SK-N-SH (cell line): ENCODE measurements at regions not wholly inside any gene's neighbourhood (a gene's known extent, or its start where the extent isn't known, plus 50 kb on each side); places are given as distances from the start of the nearest gene placed in this dataset.

Experiments
- CTCF ChIA-PET: fragments of 300-600, 350-600 bp; formaldehyde crosslinking; extraction: SDS; loops from one replicate; lab custom pipeline; 2021; lab: Yijun Ruan, JAX
- POLR2A ChIA-PET: fragments of 350-600 bp; sonication (Branson Sonifier 250); formaldehyde crosslinking; extraction: SDS; loops from one replicate; lab custom pipeline; 2020; ENCODE audit warnings: antibody characterized with exemption, inconsistent platforms; lab: Yijun Ruan, JAX
- DNase-seq: peaks from one replicate; pipeline ENCODE4 v3.0.0; 2012
- H2AFZ ChIP-seq: fragments of 200-600 bp; sonication (generic); 2 replicates; pipeline ENCODE4 v1.8.1; 2016; ENCODE audit warnings: antibody characterized with exemption, mild to moderate bottlenecking, low read depth
- H3F3A ChIP-seq: fragments of 200-600 bp; sonication (generic); replicated peaks from 2 replicates; pipeline ENCODE3; 2016; ENCODE audit warnings: antibody characterized with exemption, mild to moderate bottlenecking; ENCODE audit not compliant: insufficient read depth
- H3K27ac ChIP-seq, 2 experiments: fragments of 200-500 bp in 1 of 2; fragments of 200-600 bp in 1 of 2; sonication (Bioruptor generic) in 1 of 2; sonication (generic), shearing (Covaris generic) in 1 of 2; 2 replicates each; pipeline versions ENCODE4 v1.5.1 to v1.6.1; 2014 to 2016; ENCODE audit warnings: low read depth in 2 of 2, inconsistent platforms in 1 of 2, low read length in 1 of 2, mild to moderate bottlenecking in 1 of 2, mixed read lengths in 1 of 2
- H3K27me3 ChIP-seq: fragments of 200-600 bp; sonication (generic), shearing (Covaris generic); 2 replicates; pipeline ENCODE4 v1.6.1; 2016; ENCODE audit warnings: mixed run types; ENCODE audit not compliant: insufficient read depth
- H3K36me3 ChIP-seq, 2 experiments: fragments of 200-500 bp in 1 of 2; fragments of 200-600 bp in 1 of 2; sonication (Bioruptor generic) in 1 of 2; sonication (generic) in 1 of 2; replicated peaks in 1 of 2; 2 replicates each; pipeline versions ENCODE3 to v1.5.1; 2014 to 2016; ENCODE audit warnings: low read length in 1 of 2, mild to moderate bottlenecking in 1 of 2; ENCODE audit not compliant: insufficient read depth in 2 of 2, control insufficient read depth in 1 of 2
- H3K4me1 ChIP-seq, 2 experiments: fragments of 200-500 bp in 1 of 2; fragments of 200-600 bp in 1 of 2; sonication (Bioruptor generic) in 1 of 2; sonication (generic), shearing (Covaris generic) in 1 of 2; 2 replicates each; pipeline versions ENCODE4 v1.5.1 to v1.6.1; 2014 to 2016; ENCODE audit warnings: low read depth in 1 of 2, low read length in 1 of 2, mixed run types in 1 of 2; ENCODE audit not compliant: insufficient read depth in 2 of 2, control insufficient read depth in 1 of 2
- H3K4me2 ChIP-seq: fragments of 200-600 bp; sonication (generic), shearing (Covaris generic); 2 replicates; pipeline ENCODE4 v1.6.1; 2017; ENCODE audit warnings: mixed run types
- H3K4me3 ChIP-seq, 2 experiments: fragments of 200-500 bp in 1 of 2; fragments of 200-600 bp in 1 of 2; sonication (Bioruptor generic) in 1 of 2; sonication (generic), shearing (Covaris generic) in 1 of 2; 2 replicates each; pipeline versions ENCODE4 v1.5.1 to v1.8.1; 2014 to 2016; ENCODE audit warnings: low read depth in 2 of 2, inconsistent platforms in 1 of 2, low read length in 1 of 2, mild to moderate bottlenecking in 1 of 2, mixed read lengths in 1 of 2, moderate library complexity in 1 of 2
- H3K79me2 ChIP-seq: fragments of 200-600 bp; sonication (generic); 2 replicates; pipeline ENCODE4 v1.8.1; 2017; ENCODE audit warnings: mild to moderate bottlenecking; ENCODE audit not compliant: insufficient read depth
- H3K9ac ChIP-seq: fragments of 200-600 bp; sonication (generic); 2 replicates; pipeline ENCODE4 v1.6.1; 2017; ENCODE audit warnings: mixed run types
- H3K9me2 ChIP-seq: fragments of 200-600 bp; sonication (generic); 2 replicates; pipeline ENCODE4 v1.6.1; 2017; ENCODE audit warnings: mixed run types
- H3K9me3 ChIP-seq: fragments of 200-600 bp; sonication (generic); 2 replicates; pipeline ENCODE4 v1.6.1; 2017; ENCODE audit warnings: mixed run types, mild to moderate bottlenecking, moderate library complexity
- H4K20me1 ChIP-seq: fragments of 200-600 bp; sonication (generic); 2 replicates; pipeline ENCODE4 v1.6.1; 2017; ENCODE audit warnings: mild to moderate bottlenecking, mixed run types; ENCODE audit not compliant: insufficient read depth
- CHD2 ChIP-seq: fragments of 150-350 bp; IDR thresholded peaks from 2 replicates; pipeline ENCODE4 v1.6.1; 2018; ENCODE audit warnings: low read length; ENCODE audit not compliant: partially characterized antibody
- EP300 ChIP-seq, 2 experiments: IDR thresholded peaks; 2 replicates each; pipeline versions ENCODE4 v1.4.0 to v1.6.1; 2012; ENCODE audit warnings: borderline replicate concordance in 1 of 2, low read depth in 1 of 2, low read length in 1 of 2
- MEF2A ChIP-seq: IDR thresholded peaks from 2 replicates; pipeline ENCODE4 v1.4.0; 2012; ENCODE audit warnings: low read depth, borderline replicate concordance
- MXI1 ChIP-seq: IDR thresholded peaks from 2 replicates; pipeline ENCODE4 v1.6.1; 2012; ENCODE audit warnings: mild to moderate bottlenecking, low read depth, low read length, improper control_type of control experiment
- NFIC ChIP-seq: IDR thresholded peaks from 2 replicates; pipeline ENCODE4 v1.4.0; 2012; ENCODE audit warnings: borderline replicate concordance
- POLR2AphosphoS5 ChIP-seq: IDR thresholded peaks from 2 replicates; pipeline ENCODE4 v1.6.1; 2012; ENCODE audit warnings: low read depth, low read length
- RFX5 ChIP-seq: IDR thresholded peaks from 2 replicates; pipeline ENCODE4 v1.6.1; 2012; ENCODE audit warnings: mild to moderate bottlenecking, improper control_type of control experiment, low read length
- SMC3 ChIP-seq: IDR thresholded peaks from 2 replicates; pipeline ENCODE4 v1.6.1; 2012; ENCODE audit warnings: low read depth, low read length, improper control_type of control experiment
- TCF12 ChIP-seq: IDR thresholded peaks from 2 replicates; pipeline ENCODE4 v1.4.0; 2012
- WGBS: methylation state at CpG from one replicate; pipeline ENCODE4 v1.1.6; 2017; ENCODE audit warnings: low lambda C conversion rate; 5-methylcytosine and 5-hydroxymethylcytosine counted together
- TF ChIP-seq, protein P1 (sequence below): fragments of 150-350 bp; IDR thresholded peaks from 2 replicates; pipeline ENCODE4 v1.6.1; 2017; ENCODE audit warnings: antibody characterized with exemption, low read length, low read depth, borderline replicate concordance
- TF ChIP-seq, protein P2 (sequence below): IDR thresholded peaks from 2 replicates; pipeline ENCODE4 v1.6.1; 2012; ENCODE audit warnings: mild to moderate bottlenecking, low read depth, low read length, moderate library complexity

DNA sequence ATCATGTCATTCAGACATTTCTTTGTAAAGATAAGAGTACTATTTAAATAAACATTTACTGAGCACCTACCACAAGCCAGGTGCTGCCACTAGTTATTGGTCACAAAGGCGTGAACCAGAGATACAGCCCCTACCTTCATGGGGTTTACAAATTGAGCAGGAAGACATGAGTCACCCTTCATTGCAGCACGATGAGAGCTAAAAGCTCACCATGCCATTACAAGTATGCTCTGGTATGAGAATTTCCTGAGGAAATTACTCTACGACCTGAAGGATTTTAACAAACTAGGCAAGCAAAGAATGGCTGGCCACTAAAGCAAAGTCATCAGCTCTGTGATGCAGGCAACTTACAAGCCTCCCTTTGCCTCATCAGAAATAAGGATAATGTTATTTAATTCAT lies 346.8 kb downstream of the BRINP2 start:
- H3K4me3 ChIP-seq = no peak overlapping the region

DNA sequence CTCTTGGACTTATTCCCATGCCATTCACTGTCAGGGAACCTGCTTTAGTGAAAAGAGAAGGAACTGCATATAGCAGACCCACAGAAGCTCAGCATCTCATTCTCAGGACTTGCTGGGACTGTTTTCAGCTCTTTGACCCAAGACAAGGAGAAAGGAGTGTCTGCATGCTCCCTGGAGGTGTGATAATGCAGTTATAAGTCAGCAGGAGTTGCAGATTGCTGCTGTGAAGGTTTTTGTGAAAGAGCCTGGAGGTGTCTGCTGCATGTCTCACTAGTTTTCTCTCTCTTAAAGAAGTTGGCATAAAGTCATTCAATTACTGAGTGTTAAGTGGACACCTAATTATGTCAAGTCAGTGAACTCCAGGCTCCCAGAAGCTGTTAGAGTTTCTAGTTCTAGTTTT lies 343.4 kb downstream of the BRINP2 start:
- no peak overlapping the region for H2AFZ ChIP-seq
- H3F3A ChIP-seq = no peaks in the 10 kb centered on the region
- TF ChIP-seq TCF12 (no peak), EP300 (IDR thresholded peaks at IDR 0.05; ENCODE audit: borderline replicate concordance in 1 of 2, low read depth in 1 of 2, low read length in 1 of 2) (no peak), NFIC (no peak), MEF2A (no peak), POLR2AphosphoS5 (no peak), RFX5 (no peak), CHD2 (no peak)
- no peak overlapping the region for H3K4me3 ChIP-seq
- no peak overlapping the region for H3K4me2 ChIP-seq
- no peaks in the 10 kb centered on the region for H3K9me2 ChIP-seq
- H3K4me1 ChIP-seq = no peaks in the 10 kb centered on the region
- H4K20me1 ChIP-seq = no peaks in the 10 kb centered on the region
- ChIA-PET CTCF (no interaction called here), POLR2A (no interaction called here)
- DNase-seq = no peak
- no peaks in the 10 kb centered on the region for H3K9me3 ChIP-seq
- no peak overlapping the region for H3K9ac ChIP-seq
- no peaks in the 10 kb centered on the region for H3K79me2 ChIP-seq
- H3K27me3 ChIP-seq = no peaks in the 10 kb centered on the region
- no peaks in the 10 kb centered on the region for H3K36me3 ChIP-seq
- H3K27ac ChIP-seq = no peak overlapping the region

More for the DNA sequence above, 346.8 kb downstream of the BRINP2 start:
- no peaks in the 10 kb centered on the region for H4K20me1 ChIP-seq
- DNase-seq = no peak
- H2AFZ ChIP-seq = no peak overlapping the region
- H3K9me3 ChIP-seq = no peaks in the 10 kb centered on the region
- no peaks in the 10 kb centered on the region for H3F3A ChIP-seq
- no peak overlapping the region for H3K9ac ChIP-seq
- H3K27me3 ChIP-seq = no peaks in the 10 kb centered on the region
- POLR2A ChIA-PET = no interaction called here
- TF ChIP-seq, protein P1, sequence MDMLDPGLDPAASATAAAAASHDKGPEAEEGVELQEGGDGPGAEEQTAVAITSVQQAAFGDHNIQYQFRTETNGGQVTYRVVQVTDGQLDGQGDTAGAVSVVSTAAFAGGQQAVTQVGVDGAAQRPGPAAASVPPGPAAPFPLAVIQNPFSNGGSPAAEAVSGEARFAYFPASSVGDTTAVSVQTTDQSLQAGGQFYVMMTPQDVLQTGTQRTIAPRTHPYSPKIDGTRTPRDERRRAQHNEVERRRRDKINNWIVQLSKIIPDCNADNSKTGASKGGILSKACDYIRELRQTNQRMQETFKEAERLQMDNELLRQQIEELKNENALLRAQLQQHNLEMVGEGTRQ = no peak
- TF ChIP-seq POLR2AphosphoS5 (no peak), NFIC (no peak), SMC3 (no peak), MXI1 (no peak), EP300 (IDR thresholded peaks at IDR 0.05; ENCODE audit: borderline replicate concordance in 1 of 2, low read depth in 1 of 2, low read length in 1 of 2) (no peak)
- TF ChIP-seq, protein P2, sequence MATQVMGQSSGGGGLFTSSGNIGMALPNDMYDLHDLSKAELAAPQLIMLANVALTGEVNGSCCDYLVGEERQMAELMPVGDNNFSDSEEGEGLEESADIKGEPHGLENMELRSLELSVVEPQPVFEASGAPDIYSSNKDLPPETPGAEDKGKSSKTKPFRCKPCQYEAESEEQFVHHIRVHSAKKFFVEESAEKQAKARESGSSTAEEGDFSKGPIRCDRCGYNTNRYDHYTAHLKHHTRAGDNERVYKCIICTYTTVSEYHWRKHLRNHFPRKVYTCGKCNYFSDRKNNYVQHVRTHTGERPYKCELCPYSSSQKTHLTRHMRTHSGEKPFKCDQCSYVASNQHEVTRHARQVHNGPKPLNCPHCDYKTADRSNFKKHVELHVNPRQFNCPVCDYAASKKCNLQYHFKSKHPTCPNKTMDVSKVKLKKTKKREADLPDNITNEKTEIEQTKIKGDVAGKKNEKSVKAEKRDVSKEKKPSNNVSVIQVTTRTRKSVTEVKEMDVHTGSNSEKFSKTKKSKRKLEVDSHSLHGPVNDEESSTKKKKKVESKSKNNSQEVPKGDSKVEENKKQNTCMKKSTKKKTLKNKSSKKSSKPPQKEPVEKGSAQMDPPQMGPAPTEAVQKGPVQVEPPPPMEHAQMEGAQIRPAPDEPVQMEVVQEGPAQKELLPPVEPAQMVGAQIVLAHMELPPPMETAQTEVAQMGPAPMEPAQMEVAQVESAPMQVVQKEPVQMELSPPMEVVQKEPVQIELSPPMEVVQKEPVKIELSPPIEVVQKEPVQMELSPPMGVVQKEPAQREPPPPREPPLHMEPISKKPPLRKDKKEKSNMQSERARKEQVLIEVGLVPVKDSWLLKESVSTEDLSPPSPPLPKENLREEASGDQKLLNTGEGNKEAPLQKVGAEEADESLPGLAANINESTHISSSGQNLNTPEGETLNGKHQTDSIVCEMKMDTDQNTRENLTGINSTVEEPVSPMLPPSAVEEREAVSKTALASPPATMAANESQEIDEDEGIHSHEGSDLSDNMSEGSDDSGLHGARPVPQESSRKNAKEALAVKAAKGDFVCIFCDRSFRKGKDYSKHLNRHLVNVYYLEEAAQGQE = no peak
- H3K4me1 ChIP-seq = no peaks in the 10 kb centered on the region
- no peaks in the 10 kb centered on the region for H3K79me2 ChIP-seq
- WGBS = 35% methylated on average over 3 of the region's 3 CpGs
- H3K9me2 ChIP-seq = no peaks in the 10 kb centered on the region
- no peak overlapping the region for H3K27ac ChIP-seq
- CTCF ChIA-PET = interaction anchor here (1.0 kb wide), 1 partner anchor 263 kb away, joined by 3 read pairs; no protein-coding TSS in a partner anchor
- no peak overlapping the region for H3K4me2 ChIP-seq
- H3K36me3 ChIP-seq = no peaks in the 10 kb centered on the region
